H9 (cell line): ENCODE measurements at regions not wholly inside any gene's neighbourhood (a gene's known extent, or its start where the extent isn't known, plus 50 kb on each side); places are given as distances from the start of the nearest gene placed in this dataset.
A peak's percentile ranks its signal among the peaks of the same experiment; 100 is the strongest.

Experiments
- DNase-seq: peaks from one replicate; pipeline ENCODE4 v3.0.0-alpha.2; 2017
- H2AFZ ChIP-seq: one replicate; pipeline ENCODE4 v1.6.1; 2013; ENCODE audit warnings: mild to moderate bottlenecking, low read length, control low read depth, moderate library complexity
- H2AK5ac ChIP-seq: 2 replicates; pipeline ENCODE4 v1.6.1; 2013; ENCODE audit warnings: low read length, control low read depth, mixed read lengths; ENCODE audit not compliant: insufficient read length
- H2BK120ac ChIP-seq: one replicate; pipeline ENCODE4 v1.6.1; 2013; ENCODE audit warnings: low read depth, mild to moderate bottlenecking, low read length, control low read depth, inconsistent platforms; ENCODE audit not compliant: poor library complexity, severe bottlenecking
- H2BK12ac ChIP-seq: 2 replicates; pipeline ENCODE4 v1.6.1; 2013; ENCODE audit warnings: low read length, control low read depth, mixed read lengths, low read depth; ENCODE audit not compliant: insufficient read length
- H2BK15ac ChIP-seq: 2 replicates; pipeline ENCODE4 v1.6.1; 2013; ENCODE audit warnings: low read depth, low read length, control low read depth
- H2BK20ac ChIP-seq: one replicate; pipeline ENCODE4 v1.6.1; 2013; ENCODE audit warnings: low read depth, mild to moderate bottlenecking, low read length, control low read depth, inconsistent platforms; ENCODE audit not compliant: poor library complexity, severe bottlenecking
- H2BK5ac ChIP-seq: 2 replicates; pipeline ENCODE4 v1.6.1; 2013; ENCODE audit warnings: low read length, control low read depth, mixed read lengths; ENCODE audit not compliant: insufficient read length
- H3K14ac ChIP-seq: 2 replicates; pipeline ENCODE4 v1.6.1; 2013; ENCODE audit warnings: low read length, control low read depth; ENCODE audit not compliant: insufficient read depth
- H3K18ac ChIP-seq: 2 replicates; pipeline ENCODE4 v1.6.1; 2013; ENCODE audit warnings: low read depth, mild to moderate bottlenecking, mixed read lengths, low read length, control low read depth; ENCODE audit not compliant: insufficient read length
- H3K23ac ChIP-seq: 2 replicates; pipeline ENCODE4 v1.6.1; 2013; ENCODE audit warnings: low read length, control low read depth, mixed read lengths, low read depth; ENCODE audit not compliant: insufficient read length
- H3K23me2 ChIP-seq: 2 replicates; pipeline ENCODE4 v1.6.1; 2013; ENCODE audit warnings: low read depth, mild to moderate bottlenecking, mixed read lengths, low read length, control low read depth; ENCODE audit not compliant: insufficient read length, poor library complexity, severe bottlenecking
- H3K27ac ChIP-seq: 2 replicates; pipeline ENCODE4 v1.5.1; 2013; ENCODE audit warnings: low read length, control low read depth, mixed read lengths, low read depth; ENCODE audit not compliant: insufficient read length
- H3K27me3 ChIP-seq: 2 replicates; pipeline ENCODE4 v1.6.1; 2013; ENCODE audit warnings: low read length, control low read depth, inconsistent platforms; ENCODE audit not compliant: insufficient read depth
- H3K4ac ChIP-seq: 2 replicates; pipeline ENCODE4 v1.6.1; 2013; ENCODE audit warnings: low read depth, mild to moderate bottlenecking, control low read depth, inconsistent platforms, low read length, moderate library complexity
- H3K4me1 ChIP-seq: 2 replicates; pipeline ENCODE4 v1.6.1; 2013; ENCODE audit warnings: low read length, control low read depth, inconsistent platforms; ENCODE audit not compliant: insufficient read depth
- H3K4me2 ChIP-seq: 2 replicates; pipeline ENCODE4 v1.6.1; 2013; ENCODE audit warnings: low read length, control low read depth, mixed read lengths; ENCODE audit not compliant: insufficient read length, insufficient read depth
- H3K56ac ChIP-seq: 2 replicates; pipeline ENCODE4 v1.6.1; 2013; ENCODE audit warnings: low read depth, mild to moderate bottlenecking, mixed read lengths, low read length, control low read depth; ENCODE audit not compliant: insufficient read length
- H3K79me1 ChIP-seq: 2 replicates; pipeline ENCODE4 v1.6.1; 2013; ENCODE audit warnings: low read depth, mild to moderate bottlenecking, moderate library complexity, low read length, control low read depth, inconsistent platforms; ENCODE audit not compliant: insufficient read depth, poor library complexity, severe bottlenecking
- H3K79me2 ChIP-seq: 2 replicates; pipeline ENCODE4 v1.6.1; 2013; ENCODE audit warnings: low read length, control low read depth, inconsistent platforms; ENCODE audit not compliant: insufficient read depth
- H3K9ac ChIP-seq: 2 replicates; pipeline ENCODE4 v1.6.1; 2013; ENCODE audit warnings: low read length, control low read depth, mixed read lengths; ENCODE audit not compliant: insufficient read length; ENCODE audit errors: extremely low read depth
- H3K9me3 ChIP-seq: one replicate; pipeline ENCODE4 v1.6.1; 2013; ENCODE audit warnings: low read depth, low read length, inconsistent platforms; ENCODE audit not compliant: control insufficient read depth
- H3T11ph ChIP-seq: one replicate; pipeline ENCODE4 v1.6.1; 2013; ENCODE audit warnings: mild to moderate bottlenecking, low read length, control low read depth, inconsistent platforms
- H4K20me1 ChIP-seq: one replicate; pipeline ENCODE4 v1.6.1; 2013; ENCODE audit not compliant: control insufficient read depth, insufficient read length, insufficient read depth
- H4K5ac ChIP-seq: 2 replicates; pipeline ENCODE4 v1.6.1; 2013; ENCODE audit warnings: low read depth, mild to moderate bottlenecking, mixed read lengths, low read length, control low read depth; ENCODE audit not compliant: insufficient read length
- H4K8ac ChIP-seq: replicated peaks from 2 replicates; pipeline ENCODE4 v1.6.1; 2013; ENCODE audit warnings: low read length, control low read depth, mixed read lengths, low read depth; ENCODE audit not compliant: insufficient read length
- H4K91ac ChIP-seq: 2 replicates; pipeline ENCODE4 v1.6.1; 2013; ENCODE audit warnings: low read depth, mild to moderate bottlenecking, moderate library complexity, mixed read lengths, low read length, control low read depth; ENCODE audit not compliant: insufficient read length
- H3K27ac Mint-ChIP-seq, 3 experiments: 2 replicates in 2 of 3; 3 replicates in 1 of 3; pipeline ENCODE4 v1.8.0; 2020 to 2021; ENCODE audit warnings: mixed read lengths in 3 of 3, mild to moderate bottlenecking in 1 of 3, moderate library complexity in 1 of 3
- H3K27me3 Mint-ChIP-seq: 2 replicates; pipeline ENCODE4 v1.8.0; 2021; ENCODE audit warnings: low read depth, mild to moderate bottlenecking, moderate library complexity, mixed read lengths
- H3K36me3 Mint-ChIP-seq, 3 experiments: 2 replicates in 2 of 3; 3 replicates in 1 of 3; pipeline ENCODE4 v1.8.0; 2020 to 2021; ENCODE audit warnings: low read depth in 3 of 3, mixed read lengths in 3 of 3; ENCODE audit not compliant: insufficient read depth in 1 of 3
- H3K4me1 Mint-ChIP-seq, 2 experiments: 2 replicates each; pipeline ENCODE4 v1.8.0; 2020; ENCODE audit warnings: mixed read lengths in 2 of 2
- H3K4me3 Mint-ChIP-seq, 2 experiments: 2 replicates in 1 of 2; 3 replicates in 1 of 2; pipeline ENCODE4 v1.8.0; 2020 to 2021; ENCODE audit warnings: mild to moderate bottlenecking in 2 of 2, mixed read lengths in 2 of 2, moderate library complexity in 1 of 2
- H3K9me3 Mint-ChIP-seq, 2 experiments: 2 replicates in 1 of 2; 3 replicates in 1 of 2; pipeline ENCODE4 v1.8.0; 2020; ENCODE audit warnings: mild to moderate bottlenecking in 2 of 2, mixed read lengths in 2 of 2, moderate library complexity in 1 of 2
- CTCF ChIP-seq: fragments of 200-600 bp; sonication (generic); conservative IDR thresholded peaks from 3 replicates; pipeline ENCODE4 v1.8.0; 2021; ENCODE audit warnings: antibody characterized with exemption, mild to moderate bottlenecking
- WGBS: extraction: QIAGEN DNeasy Blood & Tissue Kit; methylation state at CpG from one replicate; pipeline ENCODE4 v1.1.7; 2013; ENCODE audit warnings: missing lambda C conversion rate, low lambda C conversion rate, mixed read lengths; ENCODE audit not compliant: insufficient read length; ENCODE audit errors: extremely low coverage; 5-methylcytosine and 5-hydroxymethylcytosine counted together

GRCh38 chrX:42089031-42089430 lies 165.7 kb upstream of the CASK start:
- peaks cover 5% of the 10 kb centered on the region; the same call in 1 of the 2 replicates for H3K4me1 ChIP-seq
- no peak overlapping the region for H2BK15ac ChIP-seq
- no peak for TF ChIP-seq CTCF
- no peak overlapping the region for H3K4ac ChIP-seq
- no peak overlapping the region for H3K14ac ChIP-seq
- H3K36me3 Mint-ChIP-seq: no peaks in the 10 kb centered on the region
- H3K4me3 Mint-ChIP-seq: no peak overlapping the region
- H3K79me1 ChIP-seq: no peaks in the 10 kb centered on the region
- DNase-seq: peak; percentile 38
- H2BK120ac ChIP-seq: no peak overlapping the region
- H4K5ac ChIP-seq: no peak overlapping the region
- no CpG with 5 or more reads among the region's 5 CpGs for WGBS
- no peak overlapping the region for H2AK5ac ChIP-seq
- H3K79me2 ChIP-seq: no peaks in the 10 kb centered on the region
- no peak overlapping the region for H3K27ac ChIP-seq
- H3K23me2 ChIP-seq: no peaks in the 10 kb centered on the region
- H2BK5ac ChIP-seq: no peak overlapping the region
- no peaks in the 10 kb centered on the region for H4K20me1 ChIP-seq
- no peak overlapping the region for H3K9ac ChIP-seq
- H3K56ac ChIP-seq: no peak overlapping the region
- H3K27me3 ChIP-seq: no peaks in the 10 kb centered on the region
- H2BK12ac ChIP-seq: no peak overlapping the region
- H3K27ac Mint-ChIP-seq: peak overlapping the region; percentile 15 to 91 (median 50); a peak in 5 of 7 replicates
- peaks cover 10 to 12% of the 10 kb centered on the region in 2 experiments for H3K9me3 Mint-ChIP-seq
- H3T11ph ChIP-seq: no peak overlapping the region
- H4K8ac ChIP-seq: no peak overlapping the region
- H3K4me1 Mint-ChIP-seq: peaks cover 52% of the 10 kb centered on the region in 2 experiments
- H3K4me2 ChIP-seq: no peak overlapping the region
- H3K9me3 ChIP-seq: no peaks in the 10 kb centered on the region
- H2BK20ac ChIP-seq: no peak overlapping the region
- H3K23ac ChIP-seq: no peak overlapping the region
- no peak overlapping the region for H2AFZ ChIP-seq
- H3K27me3 Mint-ChIP-seq: no peaks in the 10 kb centered on the region
- no peak overlapping the region for H3K18ac ChIP-seq
- no peak overlapping the region for H4K91ac ChIP-seq
